Right lobe of liver (tissue), 4 donors: ENCODE measurements at regions not wholly inside any gene's neighbourhood (a gene's known extent, or its start where the extent isn't known, plus 50 kb on each side); places are given as distances from the start of the nearest gene placed in this dataset.

ENCODE experiments used
- POLR2A ChIP-seq: fragments of 450-650 bp; IDR thresholded peaks from one replicate; pipeline ENCODE4 v1.6.1; 2017; ENCODE audit warnings: antibody characterized with exemption, mild to moderate bottlenecking
- TF ChIP-seq, protein P1 (sequence below), 4 donors: fragments of 200-600 bp in 3 of 4; fragments of 450-650 bp in 1 of 4; IDR thresholded peaks; one replicate each; pipeline versions ENCODE4 v1.5.1 to v1.8.0; 2016 to 2022; ENCODE audit warnings: antibody characterized with exemption in 4 of 4, mild to moderate bottlenecking in 2 of 4
- donor health status: DM: no; HTN: no; CAD: no.
- donor health status: DM: no; HTN: no; CAD: no.
- donor health status: DM: no; HTN: yes; CAD: no.

DNA sequence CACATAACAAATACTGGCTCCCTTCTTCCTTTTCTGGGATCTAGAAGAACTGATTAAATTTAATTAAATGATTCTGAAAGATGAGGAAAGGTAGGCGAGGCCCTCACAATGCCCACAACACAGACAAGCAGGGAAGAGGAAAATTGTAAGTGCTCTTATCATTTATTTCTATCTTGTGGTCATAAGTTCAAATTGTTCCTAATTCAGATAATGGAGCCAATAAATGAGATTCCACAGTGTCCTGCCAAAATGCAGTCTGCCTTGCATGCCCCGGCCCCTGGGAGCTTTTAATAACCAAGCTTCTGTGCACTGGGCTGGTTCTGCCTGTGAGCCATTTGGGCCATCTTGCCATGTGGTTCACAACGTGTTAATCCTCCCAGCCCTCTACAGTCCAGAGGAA, 97.0 kb downstream of the CMC2 start:
- TF ChIP-seq, protein P1, sequence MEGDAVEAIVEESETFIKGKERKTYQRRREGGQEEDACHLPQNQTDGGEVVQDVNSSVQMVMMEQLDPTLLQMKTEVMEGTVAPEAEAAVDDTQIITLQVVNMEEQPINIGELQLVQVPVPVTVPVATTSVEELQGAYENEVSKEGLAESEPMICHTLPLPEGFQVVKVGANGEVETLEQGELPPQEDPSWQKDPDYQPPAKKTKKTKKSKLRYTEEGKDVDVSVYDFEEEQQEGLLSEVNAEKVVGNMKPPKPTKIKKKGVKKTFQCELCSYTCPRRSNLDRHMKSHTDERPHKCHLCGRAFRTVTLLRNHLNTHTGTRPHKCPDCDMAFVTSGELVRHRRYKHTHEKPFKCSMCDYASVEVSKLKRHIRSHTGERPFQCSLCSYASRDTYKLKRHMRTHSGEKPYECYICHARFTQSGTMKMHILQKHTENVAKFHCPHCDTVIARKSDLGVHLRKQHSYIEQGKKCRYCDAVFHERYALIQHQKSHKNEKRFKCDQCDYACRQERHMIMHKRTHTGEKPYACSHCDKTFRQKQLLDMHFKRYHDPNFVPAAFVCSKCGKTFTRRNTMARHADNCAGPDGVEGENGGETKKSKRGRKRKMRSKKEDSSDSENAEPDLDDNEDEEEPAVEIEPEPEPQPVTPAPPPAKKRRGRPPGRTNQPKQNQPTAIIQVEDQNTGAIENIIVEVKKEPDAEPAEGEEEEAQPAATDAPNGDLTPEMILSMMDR (IDR thresholded peaks at IDR 0.05): no peak
- no peak for TF ChIP-seq POLR2A
